ENCODE measurements at regions not wholly inside any gene's neighbourhood (a gene's known extent, or its start where the extent isn't known, plus 50 kb on each side); places are given as distances from the start of the nearest gene placed in this dataset.

GRCh38 chr18:22560797-22561196 is 143.1 kb upstream of the CTAGE1 start:
- no peak for DNase-seq
- peak overlapping the region in 4 of 5 donors; percentile 92 to 98 (median 96) for H3K27ac ChIP-seq
- WGBS, 4 donors: 76 to 90% (median 83%) methylated on average over 1 of the region's 1 CpG

GRCh38 chr18:22563164-22563583 is 145.5 kb upstream of the CTAGE1 start:
- Histone ChIP-seq H3K4me3 (peak overlapping the region in 1 of 4 donors; percentile 17), H3K27ac (peak overlapping the region in 2 of 5 donors; percentile 4 to 36)
- 3 to 7% (median 5%) methylated on average over 6 of the region's 6 CpGs for WGBS, 4 donors

More at GRCh38 chr18:22560797-22561196, 143.1 kb upstream of the CTAGE1 start:
- Histone ChIP-seq H3K4me3 (peak overlapping the region in 1 of 4 donors; percentile 63), H3K36me3 (replicated peaks in 1 of 2) (no peaks in the 10 kb centered on the region), H3K27me3 (no peaks in the 10 kb centered on the region), H3K9me3 (replicated peaks in 1 of 3) (no peaks in the 10 kb centered on the region), H3K4me1 (replicated peaks in 1 of 2) (peaks cover 9 to 22% of the 10 kb centered on the region in 2 donors)
- intact Hi-C loops (cut with DNase I): loop anchor here in 1 of 2 donors (10.0 kb wide), 1 partner anchor 176 kb away; no protein-coding TSS in a partner anchor
- no peak for TF ChIP-seq POLR2A (IDR thresholded peaks at IDR 0.05)
- TF ChIP-seq CTCF (IDR thresholded peaks at IDR 0.05): no peak

GRCh38 chr18:22564036-22564435 is 146.3 kb upstream of the CTAGE1 start:
- H3K36me3 ChIP-seq (replicated peaks in 1 of 2): no peaks in the 10 kb centered on the region
- DNase-seq: no peak
- TF ChIP-seq CTCF (IDR thresholded peaks at IDR 0.05) (no peak), POLR2A (IDR thresholded peaks at IDR 0.05) (no peak)
- no peak overlapping the region for H3K4me3 ChIP-seq
- no peak overlapping the region for H3K27ac ChIP-seq
- H3K27me3 ChIP-seq: no peaks in the 10 kb centered on the region
- intact Hi-C loops (cut with DNase I): loop anchor here in 1 of 2 donors (10.0 kb wide), 1 partner anchor 179 kb away; no protein-coding TSS in a partner anchor
- H3K9me3 ChIP-seq (replicated peaks in 1 of 3): no peaks in the 10 kb centered on the region
- WGBS, 4 donors: 76 to 93% (median 86%) methylated on average over 2 of the region's 2 CpGs
- H3K4me1 ChIP-seq (replicated peaks in 1 of 2): peaks cover 9 to 16% of the 10 kb centered on the region in 2 donors

More at GRCh38 chr18:22563164-22563583, 145.5 kb upstream of the CTAGE1 start:
- Histone ChIP-seq H3K36me3 (replicated peaks in 1 of 2) (no peaks in the 10 kb centered on the region), H3K27me3 (no peaks in the 10 kb centered on the region), H3K4me1 (replicated peaks in 1 of 2) (peaks cover 9 to 22% of the 10 kb centered on the region in 2 donors), H3K9me3 (replicated peaks in 1 of 3) (no peaks in the 10 kb centered on the region)
- intact Hi-C loops (cut with DNase I): loop anchor here in 1 of 2 donors (10.0 kb wide), 1 partner anchor 178 kb away; no protein-coding TSS in a partner anchor
- DNase-seq: peak; percentile 56 to 76 (median 61)
- TF ChIP-seq CTCF (IDR thresholded peaks at IDR 0.05) (peak; percentile 52 to 93 (median 86)), POLR2A (IDR thresholded peaks at IDR 0.05) (no peak)

DNA sequence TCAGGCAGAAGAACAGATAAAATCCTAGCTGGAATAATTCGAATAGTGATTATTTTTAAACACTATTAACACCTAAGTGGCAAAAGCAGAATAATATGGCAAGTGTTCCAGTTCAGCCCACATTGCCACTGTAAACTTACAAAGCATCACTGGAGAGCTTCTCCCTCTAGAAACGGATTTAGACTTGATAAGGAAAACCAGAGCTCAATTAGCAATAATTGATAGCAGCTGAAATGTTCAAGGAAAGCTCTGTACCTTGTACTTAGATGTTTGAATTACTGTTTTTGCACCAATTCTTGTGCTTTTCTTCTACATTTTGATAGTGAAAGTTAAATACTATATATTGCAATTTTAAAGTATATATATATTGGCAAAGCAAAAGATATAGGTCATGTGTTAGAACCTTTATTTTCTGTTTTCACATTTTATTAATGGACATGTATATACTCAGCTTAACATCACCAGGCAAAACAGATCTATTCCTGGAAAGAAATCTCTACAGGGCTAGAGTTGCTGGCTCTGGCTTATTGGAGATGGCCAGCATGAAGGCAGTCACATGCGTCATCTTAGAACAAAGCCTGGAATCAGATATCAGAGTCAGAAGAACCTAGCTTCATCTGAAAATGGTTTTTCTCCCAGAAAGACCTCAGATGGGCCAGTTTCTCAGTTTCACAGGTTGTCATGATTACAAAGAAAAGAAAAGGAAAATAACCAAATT is 149.1 kb upstream of the CTAGE1 start:
- TF ChIP-seq POLR2A (IDR thresholded peaks at IDR 0.05) (no peak), CTCF (IDR thresholded peaks at IDR 0.05) (no peak)
- Histone ChIP-seq H3K9me3 (replicated peaks in 1 of 3) (no peaks in the 10 kb centered on the region), H3K4me1 (replicated peaks in 1 of 2) (peaks cover 0 to 4% of the 10 kb centered on the region in 2 donors), H3K27ac (no peak overlapping the region), H3K36me3 (replicated peaks in 1 of 2) (no peaks in the 10 kb centered on the region), H3K4me3 (no peak overlapping the region), H3K27me3 (no peaks in the 10 kb centered on the region)
- intact Hi-C loops (cut with DNase I): loop anchor here in 1 of 2 donors (10.0 kb wide), 1 partner anchor 182 kb away; no protein-coding TSS in a partner anchor
- DNase-seq: no peak
- 72 to 74% (median 73%) methylated on average over 3 of the region's 3 CpGs for WGBS, 4 donors

Measured in adrenal gland (tissue), 9 donors.